ENCODE measurements at regions not wholly inside any gene's neighbourhood (a gene's known extent, or its start where the extent isn't known, plus 50 kb on each side); places are given as distances from the start of the nearest gene placed in this dataset.

GRCh38 chr5:90311401-90311800 lies 98.2 kb downstream of the CETN3 start:
- TF ChIP-seq POLR2A (IDR thresholded peaks at IDR 0.05) (no peak), CTCF (IDR thresholded peaks at IDR 0.05) (no peak)
